Stimulated activated naive CD8-positive, alpha-beta T cell treated with anti-CD3 and anti-CD28 coated beads, Interleukin-15, Interleukin-2, amounts not matched to agents 100 ng/mL and 50 ng/mL, for 24 hours (primary cell): ENCODE measurements at regions not wholly inside any gene's neighbourhood (a gene's known extent, or its start where the extent isn't known, plus 50 kb on each side); places are given as distances from the start of the nearest gene placed in this dataset.
"Not testable (repeated sequence)": the region's sequence is repeated elsewhere in the genome, so short reads cannot be mapped to it uniquely, and the experiment has no call there.

Experiments used
- H3K27ac Mint-ChIP-seq: one replicate; pipeline ENCODE4 v1.8.0; 2021; ENCODE audit warnings: mild to moderate bottlenecking, mixed read lengths
- H3K27me3 Mint-ChIP-seq: one replicate; pipeline ENCODE4 v1.8.0; 2021; ENCODE audit warnings: mixed read lengths
- H3K36me3 Mint-ChIP-seq: one replicate; pipeline ENCODE4 v1.8.0; 2021; ENCODE audit warnings: low read depth, mixed read lengths
- H3K4me1 Mint-ChIP-seq: one replicate; pipeline ENCODE4 v1.8.0; 2021; ENCODE audit warnings: low read depth, mixed read lengths
- H3K4me3 Mint-ChIP-seq: one replicate; pipeline ENCODE4 v1.8.0; 2021; ENCODE audit warnings: mild to moderate bottlenecking, mixed read lengths
- H3K9me3 Mint-ChIP-seq: one replicate; pipeline ENCODE4 v1.8.0; 2021; ENCODE audit warnings: mixed read lengths

- H3K36me3 Mint-ChIP-seq, result no peaks in the 10 kb centered on the region
- no peak overlapping the region for H3K4me3 Mint-ChIP-seq
- H3K27me3 Mint-ChIP-seq, result no peaks in the 10 kb centered on the region
- H3K4me1 Mint-ChIP-seq, result no peaks in the 10 kb centered on the region
- peaks cover 10% of the 10 kb centered on the region for H3K9me3 Mint-ChIP-seq
- H3K27ac Mint-ChIP-seq, result no peak overlapping the region
Observed at GRCh38 chr2:51969347-51969746, 937.4 kb upstream of the NRXN1 start.

DNA sequence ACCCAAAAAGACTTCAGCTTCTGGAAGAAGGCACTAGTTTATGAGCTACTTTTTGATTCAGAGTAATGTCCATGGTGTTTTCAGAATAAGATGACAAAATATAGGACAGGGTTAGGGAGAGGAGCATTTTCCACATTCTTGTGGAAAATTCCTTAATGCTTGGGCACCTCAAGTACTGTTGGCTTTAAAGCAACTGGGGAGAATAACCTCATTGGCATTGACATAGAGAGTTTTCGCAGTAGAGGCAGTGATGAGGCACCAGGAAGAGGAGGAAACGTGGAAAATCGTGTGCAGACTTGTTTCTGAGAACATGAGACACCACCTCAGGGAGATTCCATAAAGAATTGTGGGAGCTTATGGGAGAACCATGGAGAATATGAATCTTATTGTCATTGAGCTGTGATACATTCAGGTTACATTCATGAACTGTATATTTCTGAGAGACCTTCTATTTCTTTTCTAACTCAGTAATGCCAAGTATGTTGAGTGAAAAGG lies 929.0 kb upstream of the NRXN1 start:
- no peaks in the 10 kb centered on the region for H3K36me3 Mint-ChIP-seq
- no peak overlapping the region for H3K4me3 Mint-ChIP-seq
- H3K9me3 Mint-ChIP-seq, result peaks cover 18% of the 10 kb centered on the region
- H3K27me3 Mint-ChIP-seq, result no peaks in the 10 kb centered on the region
- no peaks in the 10 kb centered on the region for H3K4me1 Mint-ChIP-seq
- H3K27ac Mint-ChIP-seq, result no peak overlapping the region

- Mint-ChIP-seq H3K4me1 (no peaks in the 10 kb centered on the region), H3K36me3 (no peaks in the 10 kb centered on the region), H3K4me3 (no peak overlapping the region), H3K27ac (no peak overlapping the region), H3K9me3 (peaks cover 16% of the 10 kb centered on the region), H3K27me3 (no peaks in the 10 kb centered on the region)
Observed at GRCh38 chr2:51960281-51960680, 928.3 kb upstream of the NRXN1 start.

DNA sequence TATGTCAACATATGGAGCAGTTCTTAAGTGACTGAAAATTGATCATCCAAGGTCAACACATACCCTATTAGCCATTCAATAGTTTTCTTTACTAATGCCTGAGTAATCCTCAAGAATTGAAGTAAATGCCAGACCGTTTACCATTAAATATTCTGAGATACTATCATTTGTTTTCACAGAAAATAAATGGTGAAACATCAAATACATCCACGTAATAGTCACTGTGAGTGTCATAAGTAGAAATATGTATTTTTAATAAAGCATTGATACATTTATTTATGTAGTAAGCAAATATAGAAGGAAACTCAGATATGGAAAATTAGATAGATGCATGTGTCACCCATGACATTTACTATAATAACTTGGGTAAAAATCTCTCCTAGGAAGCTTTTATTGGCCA lies 927.8 kb upstream of the NRXN1 start:
- H3K4me3 Mint-ChIP-seq, result no peak overlapping the region
- H3K9me3 Mint-ChIP-seq, result peaks cover 16% of the 10 kb centered on the region
- no peaks in the 10 kb centered on the region for H3K27me3 Mint-ChIP-seq
- no peaks in the 10 kb centered on the region for H3K36me3 Mint-ChIP-seq
- H3K27ac Mint-ChIP-seq, result no peak overlapping the region
- H3K4me1 Mint-ChIP-seq, result no peaks in the 10 kb centered on the region

GRCh38 chr2:51953931-51954330 lies 922.0 kb upstream of the NRXN1 start:
- H3K4me1 Mint-ChIP-seq, result no peaks in the 10 kb centered on the region
- no peaks in the 10 kb centered on the region for H3K36me3 Mint-ChIP-seq
- H3K27me3 Mint-ChIP-seq, result no peaks in the 10 kb centered on the region
- H3K27ac Mint-ChIP-seq, result no peak overlapping the region
- peaks cover 22% of the 10 kb centered on the region for H3K9me3 Mint-ChIP-seq
- no peak overlapping the region for H3K4me3 Mint-ChIP-seq

- Mint-ChIP-seq H3K27ac (no peak overlapping the region), H3K9me3 (peaks cover 19% of the 10 kb centered on the region), H3K27me3 (no peaks in the 10 kb centered on the region), H3K4me3 (no peak overlapping the region), H3K4me1 (no peaks in the 10 kb centered on the region), H3K36me3 (no peaks in the 10 kb centered on the region)
Observed at GRCh38 chr2:51921076-51921475, 889.1 kb upstream of the NRXN1 start.

- H3K27ac Mint-ChIP-seq, result no peak overlapping the region
- H3K4me3 Mint-ChIP-seq, result no peak overlapping the region
- H3K27me3 Mint-ChIP-seq, result no peaks in the 10 kb centered on the region
- no peaks in the 10 kb centered on the region for H3K4me1 Mint-ChIP-seq
- no peaks in the 10 kb centered on the region for H3K36me3 Mint-ChIP-seq
- peaks cover 17% of the 10 kb centered on the region for H3K9me3 Mint-ChIP-seq
Observed at GRCh38 chr2:51920509-51920908, 888.6 kb upstream of the NRXN1 start.

DNA sequence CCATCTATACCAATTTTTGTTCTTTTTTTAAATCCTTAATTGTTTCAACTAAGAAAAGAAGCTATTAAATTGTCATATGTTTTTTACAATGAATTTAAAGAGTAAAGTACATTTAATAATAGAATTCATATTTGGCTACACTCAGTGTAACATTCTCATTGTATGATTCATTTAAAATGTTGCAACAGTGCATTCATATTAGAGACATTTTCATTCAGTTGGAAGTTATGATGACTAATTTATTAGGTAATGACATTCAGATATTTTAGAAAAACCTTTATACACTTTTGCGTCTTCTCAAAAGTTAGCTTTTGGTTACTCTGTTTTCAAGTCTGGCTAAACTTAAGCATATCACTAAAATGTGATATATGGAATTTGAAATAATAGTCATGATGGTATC lies 887.5 kb upstream of the NRXN1 start:
- Mint-ChIP-seq H3K4me3 (no peak overlapping the region), H3K36me3 (no peaks in the 10 kb centered on the region), H3K9me3 (peaks cover 13% of the 10 kb centered on the region), H3K27me3 (no peaks in the 10 kb centered on the region), H3K27ac (no peak overlapping the region), H3K4me1 (no peaks in the 10 kb centered on the region)

DNA sequence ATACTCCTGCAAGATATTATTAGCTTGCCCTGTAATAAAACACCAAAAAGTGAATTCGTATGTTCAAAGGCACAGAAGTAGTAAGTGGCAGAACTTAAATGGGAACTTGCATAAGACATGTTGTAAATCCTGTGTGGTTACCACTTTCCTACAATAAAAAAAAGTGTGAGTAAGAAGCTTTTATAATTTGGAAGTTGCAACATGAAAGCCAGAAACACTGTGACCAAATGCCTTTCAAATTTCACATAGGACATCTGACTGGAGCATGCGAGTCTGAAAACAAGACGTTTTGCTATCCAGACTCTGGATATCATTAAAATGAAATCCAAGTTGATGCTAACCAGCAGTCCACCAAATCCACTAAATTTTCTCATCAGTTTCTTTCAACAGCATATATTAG lies 886.2 kb upstream of the NRXN1 start:
- Mint-ChIP-seq H3K36me3 (no peaks in the 10 kb centered on the region), H3K27me3 (no peaks in the 10 kb centered on the region)

GRCh38 chr2:51903728-51904127 lies 871.8 kb upstream of the NRXN1 start:
- Mint-ChIP-seq H3K9me3 (no peaks in the 10 kb centered on the region), H3K36me3 (no peaks in the 10 kb centered on the region), H3K27me3 (no peaks in the 10 kb centered on the region), H3K4me1 (no peaks in the 10 kb centered on the region), H3K27ac (no peak overlapping the region), H3K4me3 (no peak overlapping the region)

More for the DNA sequence above, 886.2 kb upstream of the NRXN1 start:
- no peaks in the 10 kb centered on the region for H3K4me1 Mint-ChIP-seq
- no peak overlapping the region for H3K4me3 Mint-ChIP-seq
- peaks cover 26% of the 10 kb centered on the region for H3K9me3 Mint-ChIP-seq
- H3K27ac Mint-ChIP-seq, result no peak overlapping the region

DNA sequence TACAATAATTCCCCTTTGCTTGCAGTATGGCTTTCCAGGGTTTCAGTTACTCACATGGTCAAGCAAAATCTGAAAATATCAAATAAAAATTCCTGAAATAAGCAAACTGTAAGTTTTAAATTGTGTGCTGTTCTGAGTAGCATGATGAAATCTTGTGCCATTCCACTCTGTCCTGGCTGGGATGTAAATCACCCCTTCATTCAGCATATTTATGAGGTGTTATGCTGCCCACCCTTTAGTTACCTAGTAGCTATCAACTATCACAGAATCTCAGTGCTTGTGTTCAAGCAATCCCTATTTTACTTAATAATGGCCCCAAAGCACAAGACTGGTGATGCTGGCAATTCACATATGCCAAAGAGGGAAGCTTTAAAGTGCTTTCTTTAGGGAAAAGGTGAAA lies 867.7 kb upstream of the NRXN1 start:
- H3K4me1 Mint-ChIP-seq, result no peaks in the 10 kb centered on the region
- H3K36me3 Mint-ChIP-seq, result no peaks in the 10 kb centered on the region
- H3K27ac Mint-ChIP-seq, result no peak overlapping the region
- H3K9me3 Mint-ChIP-seq, result no peaks in the 10 kb centered on the region
- no peaks in the 10 kb centered on the region for H3K27me3 Mint-ChIP-seq
- no peak overlapping the region for H3K4me3 Mint-ChIP-seq

GRCh38 chr2:51894584-51894983 lies 862.7 kb upstream of the NRXN1 start:
- not testable (repeated sequence) for H3K4me1 Mint-ChIP-seq, H3K27ac Mint-ChIP-seq, H3K4me3 Mint-ChIP-seq, H3K36me3 Mint-ChIP-seq, H3K27me3 Mint-ChIP-seq
- peaks cover 14% of the 10 kb centered on the region for H3K9me3 Mint-ChIP-seq

GRCh38 chr2:51888120-51888519 lies 856.2 kb upstream of the NRXN1 start:
- H3K4me3 Mint-ChIP-seq, result no peak overlapping the region
- no peaks in the 10 kb centered on the region for H3K36me3 Mint-ChIP-seq
- no peaks in the 10 kb centered on the region for H3K4me1 Mint-ChIP-seq
- no peaks in the 10 kb centered on the region for H3K27me3 Mint-ChIP-seq
- H3K9me3 Mint-ChIP-seq, result peaks cover 14% of the 10 kb centered on the region
- no peak overlapping the region for H3K27ac Mint-ChIP-seq

DNA sequence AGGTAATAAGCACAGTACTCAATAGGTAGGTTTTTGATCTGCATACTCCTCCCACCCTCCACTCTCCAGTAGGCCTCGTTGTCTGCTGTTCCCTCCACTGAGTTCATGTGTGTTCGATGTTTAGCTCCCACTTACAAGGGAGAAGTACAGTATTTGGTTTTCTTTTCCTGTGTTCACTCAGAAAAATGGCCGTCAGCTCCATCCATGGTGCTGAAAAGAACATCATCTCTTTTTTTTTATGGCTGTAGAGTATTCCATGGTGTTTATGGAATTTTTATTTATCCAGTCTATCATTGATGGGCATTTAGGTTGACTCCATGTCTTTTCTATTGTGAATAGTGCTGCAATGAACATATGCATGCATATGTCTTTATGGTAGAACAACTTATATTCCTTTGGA lies 849.7 kb upstream of the NRXN1 start:
- H3K4me3 Mint-ChIP-seq, result no peak overlapping the region
- no peaks in the 10 kb centered on the region for H3K27me3 Mint-ChIP-seq
- H3K27ac Mint-ChIP-seq, result no peak overlapping the region
- H3K9me3 Mint-ChIP-seq, result peaks cover 8% of the 10 kb centered on the region
- no peaks in the 10 kb centered on the region for H3K4me1 Mint-ChIP-seq
- no peaks in the 10 kb centered on the region for H3K36me3 Mint-ChIP-seq

- no peak overlapping the region for H3K27ac Mint-ChIP-seq
- H3K9me3 Mint-ChIP-seq, result peaks cover 9% of the 10 kb centered on the region
- no peaks in the 10 kb centered on the region for H3K36me3 Mint-ChIP-seq
- no peak overlapping the region for H3K4me3 Mint-ChIP-seq
- no peaks in the 10 kb centered on the region for H3K27me3 Mint-ChIP-seq
- H3K4me1 Mint-ChIP-seq, result no peaks in the 10 kb centered on the region
Observed at GRCh38 chr2:51880153-51880552, 848.2 kb upstream of the NRXN1 start.

GRCh38 chr2:51866361-51866760 lies 834.4 kb upstream of the NRXN1 start:
- no peaks in the 10 kb centered on the region for H3K27me3 Mint-ChIP-seq
- no peak overlapping the region for H3K27ac Mint-ChIP-seq
- H3K9me3 Mint-ChIP-seq, result no peaks in the 10 kb centered on the region
- H3K36me3 Mint-ChIP-seq, result no peaks in the 10 kb centered on the region
- H3K4me3 Mint-ChIP-seq, result no peak overlapping the region
- H3K4me1 Mint-ChIP-seq, result no peaks in the 10 kb centered on the region
